DMS53 (cell line): ENCODE measurements at regions not wholly inside any gene's neighbourhood (a gene's known extent, or its start where the extent isn't known, plus 50 kb on each side); places are given as distances from the start of the nearest gene placed in this dataset.
A peak's percentile ranks its signal among the peaks of the same experiment; 100 is the strongest.
"Not testable (repeated sequence)": the region's sequence is repeated elsewhere in the genome, so short reads cannot be mapped to it uniquely, and the experiment has no call there.

Experiments
- DNase-seq: peaks from one replicate; lab custom pipeline; 2025; lab: John Stamatoyannopoulos, UW

GRCh38 chr6:134604014-134604676 lies 286.2 kb upstream of the SGK1 start:
- DNase-seq = no peak

GRCh38 chr6:134603561-134603960 lies 285.6 kb upstream of the SGK1 start:
- DNase-seq = no peak

DNA sequence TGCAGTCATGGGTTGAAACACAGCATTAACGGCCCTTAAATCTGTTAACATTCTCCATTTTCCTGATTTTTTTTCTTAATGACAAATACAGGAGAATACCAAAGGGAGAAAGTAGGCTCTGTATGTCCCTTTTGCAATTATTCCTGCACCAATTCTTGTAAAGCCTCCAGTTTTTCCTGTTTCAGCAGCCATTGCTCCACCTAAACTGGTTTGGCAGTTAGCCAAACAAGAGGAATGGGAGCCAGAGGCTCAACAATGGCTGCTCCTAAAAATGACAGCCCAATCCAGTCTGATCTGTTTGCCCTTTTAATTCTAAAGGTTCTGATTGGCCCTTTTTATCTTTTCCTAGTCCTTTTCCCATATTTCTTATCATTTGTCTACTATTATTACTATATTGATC lies 284.2 kb upstream of the SGK1 start:
- no peak for DNase-seq

DNA sequence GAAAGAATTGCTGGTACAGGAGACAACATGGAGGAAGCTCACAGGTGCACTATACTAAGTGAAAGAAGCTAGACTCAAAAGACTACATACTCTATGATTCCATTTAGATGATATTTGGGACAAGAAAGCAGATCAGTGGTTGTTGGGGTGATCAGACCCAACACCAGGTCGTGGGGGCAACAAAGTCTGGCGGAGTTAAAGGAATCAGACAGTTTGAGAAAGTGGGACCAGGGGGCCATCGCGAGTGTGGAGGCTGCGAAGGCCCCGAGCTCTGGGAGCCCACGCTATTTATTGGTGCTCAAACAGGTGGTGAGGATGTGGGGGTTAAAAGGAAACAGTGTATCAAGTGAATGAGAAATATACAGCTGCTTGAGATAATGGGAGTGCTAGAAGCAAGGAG lies 282.8 kb upstream of the SGK1 start:
- DNase-seq = no peak

DNA sequence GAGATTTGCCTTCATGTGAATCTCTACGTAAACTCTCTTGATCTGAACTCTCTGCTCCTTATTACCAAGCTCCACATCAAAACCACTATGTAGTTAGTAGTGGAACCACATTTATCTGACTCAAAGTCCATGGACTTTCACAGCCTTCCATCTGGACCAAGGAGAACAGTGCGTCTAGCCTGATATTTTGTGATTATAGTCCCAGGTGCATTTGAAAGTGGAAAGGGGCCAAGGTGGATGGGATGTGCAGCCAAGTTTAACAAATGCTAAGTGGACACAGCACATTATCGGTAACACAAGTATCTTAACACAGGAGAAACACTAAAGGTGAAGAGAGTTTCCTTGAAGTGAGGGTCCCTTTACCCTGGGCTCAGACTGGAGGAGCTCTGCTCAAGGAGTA lies 281.2 kb upstream of the SGK1 start:
- DNase-seq = no peak

GRCh38 chr6:134596191-134596590 lies 278.3 kb upstream of the SGK1 start:
- DNase-seq = no peak

GRCh38 chr6:134594881-134595280 lies 277.0 kb upstream of the SGK1 start:
- no peak for DNase-seq

GRCh38 chr6:134593887-134594286 lies 276.0 kb upstream of the SGK1 start:
- no peak for DNase-seq

DNA sequence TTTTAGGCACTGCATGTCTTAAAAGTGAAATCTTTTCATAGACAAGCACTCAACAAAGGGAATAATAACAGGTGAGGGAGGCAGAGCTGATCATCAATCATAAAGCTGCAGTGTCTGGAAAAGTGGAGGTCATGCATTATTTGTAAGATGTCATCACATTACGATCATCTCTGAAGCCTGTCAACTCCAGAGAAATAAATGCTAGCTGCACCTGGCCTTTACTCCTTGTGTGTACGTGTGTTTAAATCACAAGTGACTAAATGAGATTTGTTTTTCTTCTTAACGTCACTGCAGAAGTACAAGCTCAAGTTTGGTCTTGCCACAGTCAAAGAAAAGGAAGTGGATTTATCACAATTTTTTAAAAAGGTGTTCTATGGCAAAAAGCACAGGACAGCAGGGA lies 275.5 kb upstream of the SGK1 start:
- DNase-seq = no peak

DNA sequence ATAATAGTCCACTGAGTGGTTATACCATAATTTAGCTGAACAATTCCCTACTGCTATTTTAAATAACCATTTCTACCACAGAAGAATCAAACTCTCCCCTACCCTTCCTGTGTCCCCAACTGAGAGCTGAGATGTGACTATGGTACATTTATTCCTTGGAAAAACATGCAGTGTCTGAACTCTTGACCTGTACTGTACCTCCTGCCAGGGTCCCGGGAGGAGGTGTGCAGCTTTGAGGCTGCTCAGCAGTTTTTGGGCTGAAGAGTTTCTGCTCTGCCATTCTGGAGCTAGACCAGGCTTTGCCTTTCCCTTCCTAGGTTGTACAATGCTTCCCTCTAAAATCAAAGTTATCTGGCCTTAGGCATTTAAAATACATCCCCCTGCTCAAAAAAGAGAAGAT lies 275.1 kb upstream of the SGK1 start:
- DNase-seq = no peak

- DNase-seq = no peak
These were observed 272.5 kb upstream of the SGK1 start for GRCh38 chr6:134590449-134590848.

GRCh38 chr6:134590004-134590403 lies 272.1 kb upstream of the SGK1 start:
- DNase-seq = no peak

GRCh38 chr6:134589512-134589911 lies 271.6 kb upstream of the SGK1 start:
- no peak for DNase-seq

- no peak for DNase-seq
These were observed 270.4 kb upstream of the SGK1 start for GRCh38 chr6:134588267-134588666.

DNA sequence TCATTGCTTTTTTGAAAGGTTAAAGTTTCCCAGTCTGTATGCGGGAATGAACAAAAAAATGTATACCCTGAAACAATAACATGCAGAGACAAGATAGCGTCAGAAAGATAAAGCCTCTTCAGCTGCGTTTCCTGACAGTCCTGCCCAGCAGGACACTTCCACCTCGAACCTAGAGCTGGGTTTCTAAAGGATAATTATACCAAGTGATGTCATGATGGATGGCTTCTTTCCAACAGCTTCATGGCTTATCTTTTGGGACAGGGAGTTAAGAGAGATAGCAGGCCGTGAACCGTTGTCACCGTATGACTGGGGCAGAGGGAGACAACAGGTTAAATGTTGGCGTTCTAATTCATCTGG lies 267.6 kb upstream of the SGK1 start:
- DNase-seq = no peak

DNA sequence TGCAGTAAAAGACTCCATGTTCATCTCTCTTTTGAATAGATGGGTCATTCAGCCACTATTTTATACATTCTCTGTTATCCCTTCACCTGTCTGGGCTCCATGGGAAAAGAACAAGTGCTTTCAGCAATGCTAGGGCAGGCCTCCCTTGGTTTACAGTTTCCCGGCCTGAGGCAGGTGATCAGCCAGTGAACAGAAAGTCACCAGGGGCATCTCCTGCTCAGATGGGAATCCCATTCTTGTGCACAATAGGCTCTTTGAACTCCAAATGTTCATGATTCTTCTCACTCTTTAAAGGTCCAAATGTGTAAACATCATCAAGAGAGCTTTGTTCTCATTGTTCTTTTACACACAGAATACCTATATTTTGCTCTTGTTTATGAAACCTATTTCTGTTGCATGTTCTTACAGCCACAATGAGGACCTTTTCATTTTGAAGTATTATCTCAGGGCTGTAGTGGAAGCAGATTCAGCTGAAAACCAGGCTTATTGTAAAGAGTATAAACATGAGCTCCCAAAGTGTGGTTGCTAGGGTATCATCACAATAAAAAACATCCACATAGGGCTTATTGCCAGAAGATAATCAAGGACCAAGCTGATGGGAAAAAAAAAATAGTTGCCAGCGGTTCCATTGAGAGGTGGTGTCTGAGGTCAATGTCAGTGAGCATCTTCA lies 267.1 kb upstream of the SGK1 start:
- peak; percentile 20 for DNase-seq

DNA sequence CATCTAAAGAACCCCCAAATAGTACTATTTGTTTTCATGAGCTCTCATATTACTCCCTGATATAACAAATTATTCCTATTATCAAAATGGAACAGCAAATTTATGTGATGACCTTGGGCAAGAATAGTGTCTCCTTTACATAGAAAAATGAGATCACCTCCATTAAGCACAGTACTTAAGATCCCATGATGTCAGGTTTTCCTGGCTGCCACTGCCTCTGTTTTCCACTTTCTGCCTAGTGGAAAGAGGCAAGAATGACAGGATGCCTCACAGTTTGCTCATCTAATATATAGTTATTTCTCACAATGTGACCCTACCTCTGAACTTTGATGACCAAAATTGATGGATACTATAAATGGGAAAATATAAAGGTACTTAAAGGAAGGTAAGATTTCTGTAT lies 260.1 kb upstream of the SGK1 start:
- peak; percentile 43 for DNase-seq

DNA sequence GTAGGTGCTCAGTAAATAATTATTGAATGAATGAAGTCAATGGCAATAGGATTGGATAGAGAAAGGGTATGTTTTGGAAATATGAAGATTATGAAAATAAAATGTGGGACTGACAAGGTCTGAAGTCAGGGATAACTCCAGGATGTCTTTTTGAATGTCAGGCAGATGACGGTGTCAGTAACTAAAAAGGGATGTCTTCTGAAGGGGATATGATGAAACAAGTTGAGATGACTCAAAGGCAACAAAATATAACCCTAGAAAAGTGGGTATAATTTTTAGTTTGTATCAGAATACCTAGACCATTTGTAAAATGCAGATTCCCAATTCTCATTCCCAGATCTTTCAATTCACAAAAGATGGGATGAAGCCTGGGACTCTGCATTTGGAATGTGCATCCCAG lies 257.3 kb upstream of the SGK1 start:
- no peak for DNase-seq

DNA sequence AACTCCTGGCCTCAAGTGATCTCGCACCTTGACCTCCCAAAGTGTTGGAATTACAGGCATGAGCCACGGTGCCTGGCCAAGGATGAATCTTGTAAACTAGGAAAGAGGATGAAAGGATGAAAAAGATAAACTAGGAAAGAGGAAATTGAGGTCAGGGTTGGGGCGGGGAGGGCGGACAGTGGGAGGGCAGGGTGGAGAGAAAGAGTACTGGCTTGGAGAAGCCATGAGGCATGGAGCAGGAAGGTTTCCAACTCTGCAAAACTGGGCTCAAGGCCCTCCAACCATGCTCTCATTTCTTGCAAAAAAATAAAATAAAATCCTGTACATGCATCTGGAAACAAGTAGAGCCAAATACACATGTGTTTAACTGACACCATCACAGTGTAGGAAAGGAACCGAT lies 256.6 kb upstream of the SGK1 start:
- DNase-seq = no peak

DNA sequence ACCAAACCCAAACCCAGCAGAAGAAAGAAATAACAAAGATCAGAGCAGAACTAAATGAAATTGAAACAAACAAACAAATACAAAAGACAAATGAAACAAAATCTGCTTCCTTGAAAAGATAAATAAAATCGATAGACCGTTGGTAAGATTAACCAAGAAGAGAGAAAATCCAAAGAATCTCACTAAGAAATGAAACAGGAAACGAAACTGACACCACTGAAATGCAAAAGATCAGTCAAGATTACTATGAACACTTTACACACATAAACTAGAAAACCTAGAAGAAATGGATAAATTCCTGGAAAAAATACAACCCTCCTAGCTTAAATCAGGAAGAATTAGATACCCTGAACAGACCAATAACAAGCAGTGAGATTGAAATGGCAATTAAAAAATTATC lies 252.1 kb upstream of the SGK1 start:
- not testable (repeated sequence) for DNase-seq

DNA sequence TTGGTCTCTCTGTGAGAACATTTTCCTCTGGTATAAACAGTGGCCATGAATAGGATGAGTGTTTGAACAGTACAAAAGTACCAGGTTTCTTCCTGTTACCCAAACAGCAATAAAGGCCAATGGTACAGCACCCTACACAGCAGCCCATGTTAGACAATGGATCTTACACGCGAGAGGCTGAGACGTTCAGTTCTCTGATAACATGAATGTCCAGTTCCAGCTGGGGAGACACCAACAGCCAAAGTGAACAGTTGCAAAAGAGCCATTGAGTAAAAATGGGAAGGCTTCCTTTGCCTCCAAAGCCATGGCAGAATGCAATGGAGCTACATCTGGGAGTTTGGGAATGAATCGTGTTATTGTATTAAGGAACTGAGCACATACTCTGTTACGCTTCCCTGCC lies 246.8 kb upstream of the SGK1 start:
- DNase-seq = peak; percentile 87

DNA sequence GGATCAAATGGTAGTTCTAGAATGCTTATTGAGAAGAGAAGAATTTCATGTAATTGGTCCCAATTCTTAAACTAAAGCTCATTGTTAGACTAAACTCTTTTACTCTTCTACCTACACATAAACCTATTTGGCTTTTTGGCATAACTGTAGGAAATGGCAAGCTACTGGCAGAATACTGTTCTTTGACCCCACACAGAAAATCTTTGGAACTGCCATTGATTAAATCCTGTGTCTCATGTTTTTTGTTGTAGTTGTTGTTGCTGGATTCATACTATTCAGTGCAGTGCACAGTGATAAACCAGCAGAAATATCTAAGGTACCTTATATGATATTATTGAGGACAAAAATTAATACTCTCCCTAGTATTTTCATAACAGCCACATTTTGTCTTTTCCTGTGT lies 242.1 kb upstream of the SGK1 start:
- no peak for DNase-seq

DNA sequence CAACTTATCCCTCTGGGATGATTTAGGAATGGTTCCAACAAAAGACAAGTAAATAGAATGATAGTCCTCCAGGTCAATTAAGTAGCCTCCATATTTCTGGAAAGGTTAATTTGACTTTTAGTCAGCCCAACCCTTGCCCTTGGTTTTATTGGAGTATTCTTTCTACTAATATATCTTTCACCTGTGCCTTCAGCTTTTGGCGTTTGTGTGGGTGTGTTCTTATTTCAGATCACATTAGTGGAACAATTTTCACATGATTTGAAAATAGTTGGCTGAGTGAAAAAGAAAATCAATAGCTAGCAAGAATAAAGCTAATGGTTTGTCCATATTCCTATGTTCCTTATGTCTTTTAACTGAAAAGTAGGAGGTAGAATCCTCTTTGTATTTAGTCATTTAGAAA lies 239.6 kb upstream of the SGK1 start:
- DNase-seq = no peak

DNA sequence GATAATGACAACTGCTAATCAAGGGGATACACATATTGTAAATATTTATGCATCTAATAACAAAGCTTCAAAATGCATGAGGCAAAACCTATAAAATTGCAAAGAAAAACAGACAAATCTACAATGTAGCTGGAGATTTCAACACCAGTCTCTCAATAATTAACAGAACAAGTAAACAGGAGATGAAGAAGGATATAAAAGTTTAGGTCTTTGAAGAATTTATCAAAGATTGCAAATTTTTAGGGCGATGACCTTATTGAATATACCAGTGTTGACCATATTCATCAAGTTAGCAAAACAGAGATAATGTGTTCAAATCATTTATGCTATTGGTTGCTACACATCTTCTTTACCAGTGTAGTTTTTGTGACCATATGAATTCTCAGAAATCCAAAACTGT lies 237.8 kb upstream of the SGK1 start:
- no peak for DNase-seq
